ENCODE measurements at regions not wholly inside any gene's neighbourhood (a gene's known extent, or its start where the extent isn't known, plus 50 kb on each side); places are given as distances from the start of the nearest gene placed in this dataset.

GRCh38 chr1:18010408-18010807 lies 97.2 kb upstream of the IGSF21 start:
- DNase-seq (no peak), ATAC-seq (no peak)
- Histone ChIP-seq H3K36me3 (replicated peaks in 1 of 2; ENCODE audit: insufficient read depth in 1 of 2, low read depth in 2 of 2) (no peaks in the 10 kb centered on the region), H3K9me3 (no peaks in the 10 kb centered on the region), H3K27ac (no peak overlapping the region), H3K4me3 (no peak overlapping the region), H3K4me1 (no peaks in the 10 kb centered on the region), H3K27me3 (no peaks in the 10 kb centered on the region)
- intact Hi-C loops (cut with DNase I), result no loop called here
- 73 to 77% methylated on average over 4 of the region's 4 CpGs for WGBS, 2 donors
- no peak for TF ChIP-seq CTCF (IDR thresholded peaks at IDR 0.05)
- no peak for TF ChIP-seq POLR2A (IDR thresholded peaks at IDR 0.05)

GRCh38 chr1:18010945-18011344 lies 96.7 kb upstream of the IGSF21 start:
- no peaks in the 10 kb centered on the region for H3K9me3 ChIP-seq
- 49 to 51% methylated on average over 2 of the region's 2 CpGs for WGBS, 2 donors
- intact Hi-C loops (cut with DNase I), result no loop called here
- ATAC-seq, result no peak
- no peaks in the 10 kb centered on the region for H3K36me3 ChIP-seq (replicated peaks in 1 of 2; ENCODE audit: insufficient read depth in 1 of 2, low read depth in 2 of 2)
- DNase-seq, result no peak
- no peaks in the 10 kb centered on the region for H3K4me1 ChIP-seq
- no peak overlapping the region for H3K27ac ChIP-seq
- no peak overlapping the region for H3K4me3 ChIP-seq
- no peak for TF ChIP-seq POLR2A (IDR thresholded peaks at IDR 0.05)
- no peak for TF ChIP-seq CTCF (IDR thresholded peaks at IDR 0.05)
- H3K27me3 ChIP-seq, result no peaks in the 10 kb centered on the region

GRCh38 chr1:18011703-18012102 lies 95.9 kb upstream of the IGSF21 start:
- no peaks in the 10 kb centered on the region for H3K4me1 ChIP-seq
- ATAC-seq (no peak), DNase-seq (no peak)
- no peaks in the 10 kb centered on the region for H3K36me3 ChIP-seq (replicated peaks in 1 of 2; ENCODE audit: insufficient read depth in 1 of 2, low read depth in 2 of 2)
- no peak overlapping the region for H3K27ac ChIP-seq
- intact Hi-C loops (cut with DNase I), result no loop called here
- no peaks in the 10 kb centered on the region for H3K9me3 ChIP-seq
- no peak for TF ChIP-seq CTCF (IDR thresholded peaks at IDR 0.05)
- TF ChIP-seq POLR2A (IDR thresholded peaks at IDR 0.05), result no peak
- H3K27me3 ChIP-seq, result no peaks in the 10 kb centered on the region
- WGBS, 2 donors, result 87 to 93% methylated on average over 1 of the region's 1 CpG
- H3K4me3 ChIP-seq, result no peak overlapping the region

- ATAC-seq, result no peak
- Histone ChIP-seq H3K4me3 (no peak overlapping the region), H3K9me3 (no peaks in the 10 kb centered on the region), H3K27me3 (no peaks in the 10 kb centered on the region), H3K4me1 (no peaks in the 10 kb centered on the region), H3K27ac (no peak overlapping the region), H3K36me3 (replicated peaks in 1 of 2; ENCODE audit: insufficient read depth in 1 of 2, low read depth in 2 of 2) (no peaks in the 10 kb centered on the region)
- TF ChIP-seq CTCF (IDR thresholded peaks at IDR 0.05), result no peak
- no peak for TF ChIP-seq POLR2A (IDR thresholded peaks at IDR 0.05)
- intact Hi-C loops (cut with DNase I), result no loop called here
- no peak for DNase-seq
- 51 to 60% methylated on average over 8 of the region's 8 CpGs for WGBS, 2 donors
Measured at GRCh38 chr1:18012686-18013085, 94.9 kb upstream of the IGSF21 start.

- intact Hi-C loops (cut with DNase I), result no loop called here
- Histone ChIP-seq H3K27me3 (no peaks in the 10 kb centered on the region), H3K4me3 (no peak overlapping the region), H3K9me3 (no peaks in the 10 kb centered on the region), H3K4me1 (no peaks in the 10 kb centered on the region), H3K36me3 (replicated peaks in 1 of 2; ENCODE audit: insufficient read depth in 1 of 2, low read depth in 2 of 2) (no peaks in the 10 kb centered on the region), H3K27ac (no peak overlapping the region)
- DNase-seq (no peak), ATAC-seq (no peak)
- 52 to 53% methylated on average over 8 of the region's 8 CpGs for WGBS, 2 donors
- no peak for TF ChIP-seq POLR2A (IDR thresholded peaks at IDR 0.05)
- TF ChIP-seq CTCF (IDR thresholded peaks at IDR 0.05), result no peak
Measured at GRCh38 chr1:18013216-18013615, 94.4 kb upstream of the IGSF21 start.
